GM18511 (cell line): ENCODE measurements at regions not wholly inside any gene's neighbourhood (a gene's known extent, or its start where the extent isn't known, plus 50 kb on each side); places are given as distances from the start of the nearest gene placed in this dataset.

Experiments
- ATAC-seq: cut with Tn5 transposase; IDR thresholded peaks from one replicate; pipeline ENCODE4 v1.9.1; 2021; ENCODE audit warnings: mild to moderate bottlenecking, moderate library complexity; ENCODE audit not compliant: unreplicated experiment

- ATAC-seq, result no peak
Observed at GRCh38 chrX:125778261-125778660, 387.8 kb downstream of the DCAF12L2 start.

- ATAC-seq, result no peak
Observed at GRCh38 chrX:125782184-125782583, 383.9 kb downstream of the DCAF12L2 start.

GRCh38 chrX:125786316-125786715, 379.8 kb downstream of the DCAF12L2 start:
- no peak for ATAC-seq

DNA sequence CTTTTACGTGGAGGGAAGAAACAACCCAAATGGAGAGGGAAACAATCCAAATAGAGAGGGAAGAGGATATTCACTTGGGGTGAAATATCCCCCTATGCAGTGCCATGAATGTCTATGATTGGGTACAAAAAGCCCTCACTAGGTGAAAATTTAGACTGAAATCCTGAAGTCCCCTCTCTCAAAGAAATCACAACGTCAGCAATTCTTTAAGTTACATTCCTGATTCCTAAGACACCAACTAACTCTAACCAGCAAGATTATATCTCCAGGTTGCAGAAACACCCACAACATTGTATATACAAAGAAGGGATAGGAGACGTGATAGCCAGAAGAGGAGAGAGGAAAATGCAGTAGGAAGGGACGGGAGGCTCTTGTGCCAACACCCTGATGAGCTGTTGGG, 374.3 kb downstream of the DCAF12L2 start:
- ATAC-seq, result no peak

- no peak for ATAC-seq
Observed at GRCh38 chrX:125810856-125811255, 355.2 kb downstream of the DCAF12L2 start.

- no peak for ATAC-seq
Observed at GRCh38 chrX:125826080-125826479, 340.0 kb downstream of the DCAF12L2 start.

GRCh38 chrX:125826774-125827451, 339.2 kb downstream of the DCAF12L2 start:
- ATAC-seq, result no peak

GRCh38 chrX:125846271-125846670, 319.8 kb downstream of the DCAF12L2 start:
- ATAC-seq, result no peak

DNA sequence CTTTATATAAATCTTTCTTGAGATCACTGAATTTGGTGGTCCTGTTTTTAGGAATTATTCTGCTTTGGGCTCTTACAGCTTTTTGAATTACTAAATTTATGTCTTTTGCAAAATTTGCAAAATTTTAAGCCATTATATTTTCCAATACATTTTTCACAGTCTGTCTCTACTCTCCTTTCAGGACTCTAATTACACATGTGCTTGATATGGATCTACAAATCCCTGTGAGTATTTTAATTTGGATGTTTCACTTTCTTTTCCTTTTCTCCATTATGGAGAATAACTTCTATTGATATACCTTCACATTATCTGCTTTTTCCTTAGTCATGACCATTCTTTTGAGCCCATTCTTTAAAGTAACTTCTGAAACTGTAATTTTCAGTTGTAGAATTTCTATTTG, 315.4 kb downstream of the DCAF12L2 start:
- ATAC-seq, result no peak

DNA sequence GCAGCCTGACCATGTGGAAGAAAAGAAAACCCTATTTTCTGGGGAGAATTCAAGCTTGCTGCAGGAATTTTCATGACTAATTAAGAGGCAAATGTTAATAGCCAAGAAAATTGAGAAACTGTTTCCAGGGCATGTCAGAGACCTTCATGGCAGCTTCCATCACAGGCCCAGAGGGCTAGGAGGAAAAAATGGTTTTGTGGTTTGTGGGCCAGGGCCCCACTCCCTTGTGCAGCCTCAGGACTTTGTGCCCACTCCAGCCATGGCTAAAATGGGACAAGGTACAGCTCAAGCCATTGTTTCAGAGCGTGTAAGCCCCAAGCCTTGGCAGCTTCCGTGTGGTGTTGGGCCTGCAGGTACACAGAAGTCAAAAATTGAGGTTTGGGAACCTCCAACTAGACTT, 282.9 kb downstream of the DCAF12L2 start:
- ATAC-seq, result no peak

DNA sequence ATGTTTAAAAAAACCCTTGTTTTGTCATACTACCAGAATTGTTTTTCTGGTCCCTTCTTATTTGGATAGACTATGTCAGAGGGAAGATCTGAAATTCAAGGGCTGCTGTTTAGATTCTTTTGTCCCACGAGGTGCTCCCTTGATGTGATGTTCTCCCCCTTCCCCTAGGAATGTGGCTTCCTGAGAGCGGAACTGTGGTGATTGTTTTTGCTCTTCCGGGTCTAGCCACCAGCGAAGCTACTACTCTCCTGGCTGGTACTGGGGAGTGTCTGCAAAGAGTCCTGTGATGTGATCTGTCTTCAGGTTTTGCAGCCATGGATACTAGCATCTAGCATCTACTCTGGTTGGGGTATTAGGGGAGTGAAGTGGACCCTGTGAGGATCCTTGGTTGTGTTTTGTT, 271.1 kb downstream of the DCAF12L2 start:
- ATAC-seq, result no peak

GRCh38 chrX:125895518-125895917, 270.6 kb downstream of the DCAF12L2 start:
- no peak for ATAC-seq

DNA sequence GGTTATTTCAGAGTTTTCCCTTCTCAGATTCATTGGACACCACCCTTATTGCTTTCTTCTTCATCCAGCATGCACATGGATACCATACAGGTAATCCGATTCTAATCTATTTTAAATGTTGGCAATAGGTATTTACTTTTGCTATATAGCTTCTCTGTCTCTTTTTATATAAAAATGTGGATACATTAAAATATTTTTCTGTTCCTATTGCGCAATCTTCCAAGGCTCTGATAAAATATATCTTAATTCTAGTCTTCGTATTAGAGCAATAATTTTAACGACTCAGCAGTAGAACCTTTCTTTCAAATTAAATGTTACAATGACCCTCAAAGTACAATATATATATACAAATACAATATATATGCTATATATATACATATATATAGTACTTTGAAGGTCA, 239.8 kb downstream of the DCAF12L2 start:
- ATAC-seq, result no peak

- no peak for ATAC-seq
Observed at GRCh38 chrX:125940985-125941384, 225.1 kb downstream of the DCAF12L2 start.

GRCh38 chrX:125947501-125947900, 218.6 kb downstream of the DCAF12L2 start:
- no peak for ATAC-seq

DNA sequence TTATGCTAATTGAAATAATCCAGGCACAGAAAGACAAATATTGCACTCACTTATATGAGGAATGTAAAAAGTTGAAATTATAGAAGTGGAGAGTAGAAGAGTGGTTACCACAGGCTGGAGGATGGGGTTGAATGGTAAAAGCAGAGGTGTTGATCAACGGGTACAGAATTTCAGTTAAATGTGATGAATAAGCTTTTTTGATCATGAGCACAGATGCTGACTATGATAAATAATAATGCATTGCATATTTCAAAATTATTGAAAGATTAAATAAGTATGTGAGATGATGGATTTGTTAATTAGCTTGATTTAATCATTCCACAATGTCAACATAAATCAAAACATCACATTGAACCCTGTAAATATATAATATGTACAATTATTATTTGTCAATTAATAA, 213.1 kb downstream of the DCAF12L2 start:
- ATAC-seq, result no peak

- no peak for ATAC-seq
Observed at GRCh38 chrX:125953814-125954213, 212.3 kb downstream of the DCAF12L2 start.

- ATAC-seq, result no peak
Observed at GRCh38 chrX:125954236-125954635, 211.9 kb downstream of the DCAF12L2 start.

DNA sequence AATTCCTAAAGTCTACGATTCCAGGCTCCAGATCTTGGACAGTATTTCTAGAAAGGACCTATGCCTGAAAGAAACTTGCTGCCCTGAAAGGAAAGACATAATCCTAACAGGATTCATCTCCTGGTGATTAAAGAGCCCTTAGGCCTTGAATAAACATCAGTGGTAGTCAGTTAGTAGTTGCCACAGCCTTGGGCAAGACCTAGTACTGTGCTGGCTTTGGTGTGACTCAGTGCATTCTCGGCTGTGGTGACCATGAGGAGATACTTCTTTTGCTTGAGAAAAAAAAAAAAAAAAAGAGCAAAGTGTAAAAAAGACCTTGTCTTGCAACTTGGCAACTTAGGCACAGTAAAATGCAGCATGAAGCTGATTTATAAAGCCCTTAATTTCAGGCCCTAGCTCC, 188.2 kb downstream of the DCAF12L2 start:
- no peak for ATAC-seq

DNA sequence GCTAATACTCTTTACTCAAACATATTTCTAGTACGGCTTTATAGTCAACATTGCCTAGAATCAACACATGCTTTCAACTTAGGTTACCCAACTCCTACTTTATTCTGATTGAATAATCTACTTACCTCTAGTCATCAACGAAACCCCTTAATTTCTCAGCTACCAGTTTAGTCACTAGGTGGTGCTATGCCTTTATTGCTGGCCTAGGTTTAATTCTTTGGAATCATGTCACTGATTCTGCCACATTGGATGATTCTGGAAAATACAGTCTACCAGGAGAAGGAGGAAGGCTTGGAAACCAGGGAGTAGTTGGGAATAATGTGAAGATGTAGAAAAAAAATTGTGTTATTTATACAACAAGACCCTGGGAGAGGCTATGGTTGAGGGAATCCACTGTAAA, 167.7 kb downstream of the DCAF12L2 start:
- ATAC-seq, result no peak

DNA sequence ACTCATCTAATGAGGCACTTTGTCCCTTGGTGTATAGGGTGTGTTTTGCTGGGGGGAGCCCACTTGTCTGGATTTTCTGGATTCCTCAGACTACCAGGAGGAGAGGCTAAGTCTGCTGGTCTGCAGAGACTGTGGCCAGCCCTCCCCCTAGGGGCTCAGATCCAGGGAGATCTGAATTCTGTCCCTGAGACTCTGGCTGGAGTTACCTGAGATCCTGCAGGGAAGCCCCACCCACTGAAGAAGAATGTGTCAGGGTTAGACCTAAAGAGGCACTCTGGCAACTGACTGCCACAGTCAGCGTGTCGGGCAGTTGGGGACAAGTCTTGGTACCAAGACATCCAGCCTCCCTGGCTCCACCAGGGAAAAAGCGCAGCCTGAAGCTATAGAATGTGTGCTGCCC, 138.9 kb downstream of the DCAF12L2 start:
- no peak for ATAC-seq

GRCh38 chrX:126030021-126030420, 136.1 kb downstream of the DCAF12L2 start:
- ATAC-seq, result no peak

DNA sequence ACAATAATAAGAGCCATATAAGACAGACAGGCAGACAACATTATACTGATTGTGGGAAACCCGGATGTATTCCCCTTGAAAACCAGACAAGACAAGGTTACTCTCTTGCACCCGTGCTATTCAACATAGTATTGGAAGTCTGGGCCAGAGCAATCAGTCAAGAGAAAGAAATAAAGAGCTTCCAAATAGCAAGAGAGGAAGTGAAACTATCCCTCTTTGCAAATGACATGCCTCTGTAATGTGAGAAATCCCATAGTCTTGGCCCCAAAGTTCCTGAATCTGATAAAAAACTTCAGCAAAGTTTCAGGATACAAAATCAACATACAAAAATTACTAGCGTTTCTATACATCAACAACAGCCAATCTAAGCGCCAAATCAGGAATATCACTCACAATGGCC, 102.1 kb downstream of the DCAF12L2 start:
- ATAC-seq, result no peak
